Naive B cell (primary cell): ENCODE measurements at regions not wholly inside any gene's neighbourhood (a gene's known extent, or its start where the extent isn't known, plus 50 kb on each side); places are given as distances from the start of the nearest gene placed in this dataset.

Experiments
- ATAC-seq, 2 donors: fragments of 150-1000 bp; cut with Tn5 transposase; 2 replicates each; pipeline ENCODE4 v1.10.0; 2021; ENCODE audit warnings: low read depth in 2 of 2, mild to moderate bottlenecking in 2 of 2, moderate library complexity in 2 of 2
- DNase-seq: peaks from one replicate; pipeline ENCODE4 v3.0.0; 2022
- H3K27ac Mint-ChIP-seq, 6 donors: one replicate each; pipeline ENCODE4 v1.8.0; 2020 to 2022; ENCODE audit warnings: mild to moderate bottlenecking in 6 of 6, mixed read lengths in 6 of 6, moderate library complexity in 5 of 6, inconsistent platforms in 2 of 6
- H3K27me3 Mint-ChIP-seq, 3 donors: one replicate each; pipeline ENCODE4 v1.8.0; 2021 to 2022; ENCODE audit warnings: mixed read lengths in 3 of 3, mild to moderate bottlenecking in 1 of 3
- H3K36me3 Mint-ChIP-seq, 2 donors: one replicate each; pipeline ENCODE4 v1.8.0; 2020 to 2022; ENCODE audit warnings: mixed read lengths in 2 of 2, inconsistent platforms in 1 of 2, mild to moderate bottlenecking in 1 of 2
- H3K4me1 Mint-ChIP-seq, 3 donors: one replicate each; pipeline ENCODE4 v1.8.0; 2020 to 2022; ENCODE audit warnings: mixed read lengths in 3 of 3, inconsistent platforms in 1 of 3, mild to moderate bottlenecking in 1 of 3, moderate library complexity in 1 of 3
- H3K4me3 Mint-ChIP-seq, 8 donors: one replicate each; pipeline ENCODE4 v1.8.0; 2020 to 2022; ENCODE audit warnings: mild to moderate bottlenecking in 8 of 8, mixed read lengths in 8 of 8, moderate library complexity in 8 of 8, inconsistent platforms in 2 of 8
- H3K9me3 Mint-ChIP-seq, 7 donors: one replicate each; pipeline ENCODE4 v1.8.0; 2020 to 2022; ENCODE audit warnings: mixed read lengths in 7 of 7, mild to moderate bottlenecking in 5 of 7, inconsistent platforms in 2 of 7, moderate library complexity in 1 of 7

- Mint-ChIP-seq H3K4me3 (peak overlapping the region in 1 of 8 donors; percentile 29), H3K27ac (no peak overlapping the region)
Observed at GRCh38 chr19:28610731-28611130, 602.2 kb downstream of the UQCRFS1 start.

GRCh38 chr19:28609944-28610343, 603.0 kb downstream of the UQCRFS1 start:
- H3K36me3 Mint-ChIP-seq: peaks cover 5 to 15% of the 10 kb centered on the region in 2 donors
- H3K27ac Mint-ChIP-seq: no peak overlapping the region
- no peaks in the 10 kb centered on the region for H3K27me3 Mint-ChIP-seq
- H3K9me3 Mint-ChIP-seq: peaks cover 16 to 57% (median 30%) of the 10 kb centered on the region in 7 donors
- no peak for DNase-seq
- H3K4me3 Mint-ChIP-seq: no peak overlapping the region
- no peaks in the 10 kb centered on the region for H3K4me1 Mint-ChIP-seq
- ATAC-seq: no peak

More at GRCh38 chr19:28610731-28611130, 602.2 kb downstream of the UQCRFS1 start:
- Mint-ChIP-seq H3K9me3 (peaks cover 19 to 56% (median 34%) of the 10 kb centered on the region in 7 donors), H3K36me3 (peaks cover 9 to 18% of the 10 kb centered on the region in 2 donors), H3K4me1 (no peaks in the 10 kb centered on the region), H3K27me3 (no peaks in the 10 kb centered on the region)
- no peak for ATAC-seq
- DNase-seq: no peak

GRCh38 chr19:28609091-28609755, 603.7 kb downstream of the UQCRFS1 start:
- no peak for DNase-seq
- ATAC-seq: no peak
- Mint-ChIP-seq H3K27me3 (no peaks in the 10 kb centered on the region), H3K4me1 (no peaks in the 10 kb centered on the region), H3K36me3 (peaks cover 0 to 7% of the 10 kb centered on the region in 2 donors), H3K9me3 (peaks cover 9 to 53% (median 22%) of the 10 kb centered on the region in 7 donors), H3K4me3 (no peak overlapping the region), H3K27ac (peak overlapping the region in 1 of 6 donors; percentile 12)

- Mint-ChIP-seq H3K27ac (no peak overlapping the region), H3K4me3 (no peak overlapping the region), H3K36me3 (peaks cover 0 to 7% of the 10 kb centered on the region in 2 donors), H3K27me3 (no peaks in the 10 kb centered on the region), H3K4me1 (peaks cover 0 to 5% (median 5%) of the 10 kb centered on the region in 3 donors), H3K9me3 (peaks cover 7 to 44% (median 18%) of the 10 kb centered on the region in 7 donors)
- DNase-seq (no peak), ATAC-seq (no peak)
Observed at GRCh38 chr19:28608292-28608691, 604.7 kb downstream of the UQCRFS1 start.

- H3K9me3 Mint-ChIP-seq: peaks cover 7 to 41% (median 16%) of the 10 kb centered on the region in 7 donors
- H3K27ac Mint-ChIP-seq: no peak overlapping the region
- no peak overlapping the region for H3K4me3 Mint-ChIP-seq
- ATAC-seq (no peak), DNase-seq (no peak)
- H3K4me1 Mint-ChIP-seq: peaks cover 0 to 8% (median 5%) of the 10 kb centered on the region in 3 donors
- H3K36me3 Mint-ChIP-seq: peaks cover 0 to 7% of the 10 kb centered on the region in 2 donors
- no peaks in the 10 kb centered on the region for H3K27me3 Mint-ChIP-seq
Observed at GRCh38 chr19:28607066-28607583, 605.8 kb downstream of the UQCRFS1 start.

- Mint-ChIP-seq H3K27me3 (no peaks in the 10 kb centered on the region), H3K36me3 (peaks cover 0 to 7% of the 10 kb centered on the region in 2 donors), H3K27ac (no peak overlapping the region), H3K4me1 (peaks cover 4 to 8% (median 5%) of the 10 kb centered on the region in 3 donors), H3K4me3 (no peak overlapping the region), H3K9me3 (peaks cover 7 to 41% (median 13%) of the 10 kb centered on the region in 7 donors)
- no peak for ATAC-seq
- no peak for DNase-seq
Observed at GRCh38 chr19:28606269-28607032, 606.5 kb downstream of the UQCRFS1 start.

- Mint-ChIP-seq H3K4me1 (peaks cover 4 to 8% (median 5%) of the 10 kb centered on the region in 3 donors), H3K4me3 (no peak overlapping the region), H3K9me3 (peaks cover 7 to 41% (median 13%) of the 10 kb centered on the region in 7 donors), H3K27ac (no peak overlapping the region), H3K36me3 (peaks cover 0 to 7% of the 10 kb centered on the region in 2 donors), H3K27me3 (no peaks in the 10 kb centered on the region)
- DNase-seq: no peak
- ATAC-seq: no peak
Observed at GRCh38 chr19:28605501-28606268, 607.3 kb downstream of the UQCRFS1 start.

GRCh38 chr19:28603453-28603852, 609.5 kb downstream of the UQCRFS1 start:
- peaks cover 0 to 7% of the 10 kb centered on the region in 2 donors for H3K36me3 Mint-ChIP-seq
- H3K4me3 Mint-ChIP-seq: no peak overlapping the region
- DNase-seq (no peak), ATAC-seq (peak; percentile 32 to 79)
- peaks cover 0 to 7% (median 3%) of the 10 kb centered on the region in 3 donors for H3K27me3 Mint-ChIP-seq
- H3K4me1 Mint-ChIP-seq: peaks cover 4 to 8% (median 5%) of the 10 kb centered on the region in 3 donors
- peak overlapping the region in 2 of 6 donors; percentile 56 to 84 for H3K27ac Mint-ChIP-seq
- peaks cover 7 to 38% (median 13%) of the 10 kb centered on the region in 7 donors for H3K9me3 Mint-ChIP-seq

GRCh38 chr19:28602675-28603298, 610.2 kb downstream of the UQCRFS1 start:
- H3K27ac Mint-ChIP-seq: peak overlapping the region in 1 of 6 donors; percentile 48
- ATAC-seq (no peak), DNase-seq (no peak)
- peaks cover 4 to 8% (median 5%) of the 10 kb centered on the region in 3 donors for H3K4me1 Mint-ChIP-seq
- H3K27me3 Mint-ChIP-seq: peaks cover 0 to 7% (median 4%) of the 10 kb centered on the region in 3 donors
- peaks cover 0 to 7% of the 10 kb centered on the region in 2 donors for H3K36me3 Mint-ChIP-seq
- no peak overlapping the region for H3K4me3 Mint-ChIP-seq
- peaks cover 7 to 31% (median 13%) of the 10 kb centered on the region in 7 donors for H3K9me3 Mint-ChIP-seq

- Mint-ChIP-seq H3K27me3 (peaks cover 4 to 7% (median 6%) of the 10 kb centered on the region in 3 donors), H3K36me3 (peaks cover 0 to 3% of the 10 kb centered on the region in 2 donors), H3K27ac (peak overlapping the region in 1 of 6 donors; percentile 80), H3K9me3 (peaks cover 4 to 22% (median 6%) of the 10 kb centered on the region in 7 donors), H3K4me1 (peaks cover 4 to 8% (median 5%) of the 10 kb centered on the region in 3 donors), H3K4me3 (no peak overlapping the region)
- DNase-seq (no peak), ATAC-seq (no peak)
Observed at GRCh38 chr19:28601723-28602440, 611.1 kb downstream of the UQCRFS1 start.

GRCh38 chr19:28598861-28599260, 614.1 kb downstream of the UQCRFS1 start:
- H3K4me3 Mint-ChIP-seq: no peak overlapping the region

GRCh38 chr19:28596561-28597071, 616.3 kb downstream of the UQCRFS1 start:
- Mint-ChIP-seq H3K9me3 (peaks cover 0 to 10% (median 2%) of the 10 kb centered on the region in 7 donors), H3K27ac (no peak overlapping the region)
- no peak for ATAC-seq

More at GRCh38 chr19:28598861-28599260, 614.1 kb downstream of the UQCRFS1 start:
- peaks cover 4 to 8% (median 5%) of the 10 kb centered on the region in 3 donors for H3K4me1 Mint-ChIP-seq
- no peaks in the 10 kb centered on the region for H3K36me3 Mint-ChIP-seq
- peaks cover 4 to 7% (median 6%) of the 10 kb centered on the region in 3 donors for H3K27me3 Mint-ChIP-seq
- H3K9me3 Mint-ChIP-seq: peaks cover 0 to 10% (median 2%) of the 10 kb centered on the region in 7 donors
- H3K27ac Mint-ChIP-seq: peak overlapping the region in 1 of 6 donors; percentile 70
- DNase-seq (no peak), ATAC-seq (no peak)

More at GRCh38 chr19:28596561-28597071, 616.3 kb downstream of the UQCRFS1 start:
- no peak for DNase-seq
- H3K4me3 Mint-ChIP-seq: no peak overlapping the region
- no peaks in the 10 kb centered on the region for H3K36me3 Mint-ChIP-seq
- peaks cover 4 to 13% (median 6%) of the 10 kb centered on the region in 3 donors for H3K27me3 Mint-ChIP-seq
- H3K4me1 Mint-ChIP-seq: peaks cover 2 to 8% (median 7%) of the 10 kb centered on the region in 3 donors
